ENCODE measurements at regions not wholly inside any gene's neighbourhood (a gene's known extent, or its start where the extent isn't known, plus 50 kb on each side); places are given as distances from the start of the nearest gene placed in this dataset.

DNA sequence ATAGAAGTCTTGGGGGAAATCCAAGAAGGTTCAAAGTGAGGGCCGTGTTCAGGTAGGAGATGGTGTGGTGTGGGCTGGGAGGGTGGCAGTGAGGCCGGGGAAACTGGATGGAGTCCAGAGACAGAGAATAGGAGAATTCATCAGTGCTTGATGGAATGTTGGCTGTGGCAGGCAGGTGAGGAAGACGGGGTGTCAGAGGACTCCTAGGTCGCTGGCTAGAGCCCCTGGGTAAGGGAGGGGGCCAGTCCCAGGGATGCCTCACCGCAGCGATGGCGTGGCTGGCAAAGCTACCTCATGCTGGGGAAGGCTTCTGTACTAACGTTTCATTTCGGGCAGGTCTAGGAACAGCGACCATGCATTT is 373.0 kb downstream of the RPS24 start:
- ATAC-seq (no peak), DNase-seq (no peak)
- Histone ChIP-seq H3K4me1 (peaks cover 0 to 20% of the 10 kb centered on the region in 2 donors), H3K27me3 (peaks cover 0 to 26% of the 10 kb centered on the region in 2 donors), H3K9me3 (no peaks in the 10 kb centered on the region), H3K27ac (no peak overlapping the region), H3K36me3 (no peaks in the 10 kb centered on the region), H3K4me3 (peak overlapping the region; percentile 15 to 20)
- TF ChIP-seq, protein P1, sequence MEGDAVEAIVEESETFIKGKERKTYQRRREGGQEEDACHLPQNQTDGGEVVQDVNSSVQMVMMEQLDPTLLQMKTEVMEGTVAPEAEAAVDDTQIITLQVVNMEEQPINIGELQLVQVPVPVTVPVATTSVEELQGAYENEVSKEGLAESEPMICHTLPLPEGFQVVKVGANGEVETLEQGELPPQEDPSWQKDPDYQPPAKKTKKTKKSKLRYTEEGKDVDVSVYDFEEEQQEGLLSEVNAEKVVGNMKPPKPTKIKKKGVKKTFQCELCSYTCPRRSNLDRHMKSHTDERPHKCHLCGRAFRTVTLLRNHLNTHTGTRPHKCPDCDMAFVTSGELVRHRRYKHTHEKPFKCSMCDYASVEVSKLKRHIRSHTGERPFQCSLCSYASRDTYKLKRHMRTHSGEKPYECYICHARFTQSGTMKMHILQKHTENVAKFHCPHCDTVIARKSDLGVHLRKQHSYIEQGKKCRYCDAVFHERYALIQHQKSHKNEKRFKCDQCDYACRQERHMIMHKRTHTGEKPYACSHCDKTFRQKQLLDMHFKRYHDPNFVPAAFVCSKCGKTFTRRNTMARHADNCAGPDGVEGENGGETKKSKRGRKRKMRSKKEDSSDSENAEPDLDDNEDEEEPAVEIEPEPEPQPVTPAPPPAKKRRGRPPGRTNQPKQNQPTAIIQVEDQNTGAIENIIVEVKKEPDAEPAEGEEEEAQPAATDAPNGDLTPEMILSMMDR (IDR thresholded peaks at IDR 0.05): no peak
- intact Hi-C loops (cut with DNase I): no loop called here

DNA sequence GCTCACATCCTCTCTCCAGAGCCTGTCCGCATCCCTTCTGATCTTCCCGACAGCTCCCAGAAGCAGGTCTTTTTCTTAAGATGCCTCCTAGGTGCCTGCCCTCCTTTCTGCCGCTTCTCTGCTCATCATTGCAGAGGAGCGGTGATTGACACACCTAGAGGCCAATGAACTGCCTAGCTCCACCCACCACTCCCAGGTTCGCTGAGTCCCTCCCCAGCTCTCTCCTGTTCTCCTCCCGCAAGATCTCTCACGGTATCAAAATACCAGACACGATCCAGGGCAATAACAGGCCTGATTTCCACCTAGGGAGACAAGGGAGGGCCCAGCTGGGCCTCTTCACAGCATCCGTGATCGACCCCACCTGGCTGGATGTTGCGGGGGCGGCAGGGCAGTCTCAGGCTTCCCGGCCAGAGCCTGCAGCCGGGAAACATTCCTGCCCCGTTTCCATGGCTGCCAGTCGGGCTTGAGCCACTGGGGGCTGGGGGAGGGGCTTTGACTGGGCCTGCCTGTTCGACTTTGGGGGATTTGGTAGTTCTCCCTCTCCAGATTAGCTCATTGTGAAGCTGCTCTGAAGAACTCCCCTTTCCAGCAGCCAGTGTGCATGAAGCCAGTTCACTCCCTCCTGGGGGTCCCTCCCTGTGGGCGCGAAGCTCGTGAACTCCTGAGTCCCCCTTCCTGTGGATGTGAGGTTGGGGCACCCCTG is 373.5 kb downstream of the RPS24 start:
- Histone ChIP-seq H3K4me1 (peaks cover 0 to 20% of the 10 kb centered on the region in 2 donors), H3K27ac (no peak overlapping the region), H3K4me3 (peak overlapping the region; percentile 15 to 20)

DNA sequence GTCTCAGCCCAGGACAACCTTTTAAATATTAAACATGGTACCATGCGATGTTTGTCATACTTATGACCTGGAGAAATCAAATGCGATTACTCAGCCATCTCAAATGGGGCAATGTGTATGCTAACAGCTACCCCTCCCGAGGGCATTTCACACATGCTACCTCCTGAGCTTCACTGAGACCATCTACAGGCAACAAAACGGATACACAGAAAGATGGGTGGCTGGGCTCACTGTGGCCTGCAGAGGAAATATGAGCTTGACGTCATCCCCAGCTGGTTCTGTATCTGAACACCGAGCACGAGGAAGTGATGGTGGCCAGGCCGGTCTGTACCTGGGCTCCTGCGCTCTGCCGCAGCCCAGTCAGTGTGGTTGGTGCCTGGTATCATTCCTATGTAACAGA is 374.3 kb downstream of the RPS24 start:
- TF ChIP-seq, protein P1 (IDR thresholded peaks at IDR 0.05): no peak
- no peaks in the 10 kb centered on the region for H3K36me3 ChIP-seq
- H3K4me3 ChIP-seq: no peak overlapping the region
- peaks cover 0 to 20% of the 10 kb centered on the region in 2 donors for H3K4me1 ChIP-seq
- H3K27me3 ChIP-seq: peaks cover 0 to 26% of the 10 kb centered on the region in 2 donors
- ATAC-seq: no peak
- DNase-seq: no peak
- no peaks in the 10 kb centered on the region for H3K9me3 ChIP-seq
- intact Hi-C loops (cut with DNase I): no loop called here
- H3K27ac ChIP-seq: peak overlapping the region in 1 of 2 donors; percentile 64

More for the DNA sequence above, 373.5 kb downstream of the RPS24 start:
- no peaks in the 10 kb centered on the region for H3K9me3 ChIP-seq
- H3K27me3 ChIP-seq: peaks cover 0 to 26% of the 10 kb centered on the region in 2 donors
- DNase-seq (peak; percentile 80 to 93 (median 90)), ATAC-seq (peak; percentile 94)
- intact Hi-C loops (cut with DNase I): no loop called here
- no peaks in the 10 kb centered on the region for H3K36me3 ChIP-seq
- TF ChIP-seq, protein P1 (IDR thresholded peaks at IDR 0.05): no peak

DNA sequence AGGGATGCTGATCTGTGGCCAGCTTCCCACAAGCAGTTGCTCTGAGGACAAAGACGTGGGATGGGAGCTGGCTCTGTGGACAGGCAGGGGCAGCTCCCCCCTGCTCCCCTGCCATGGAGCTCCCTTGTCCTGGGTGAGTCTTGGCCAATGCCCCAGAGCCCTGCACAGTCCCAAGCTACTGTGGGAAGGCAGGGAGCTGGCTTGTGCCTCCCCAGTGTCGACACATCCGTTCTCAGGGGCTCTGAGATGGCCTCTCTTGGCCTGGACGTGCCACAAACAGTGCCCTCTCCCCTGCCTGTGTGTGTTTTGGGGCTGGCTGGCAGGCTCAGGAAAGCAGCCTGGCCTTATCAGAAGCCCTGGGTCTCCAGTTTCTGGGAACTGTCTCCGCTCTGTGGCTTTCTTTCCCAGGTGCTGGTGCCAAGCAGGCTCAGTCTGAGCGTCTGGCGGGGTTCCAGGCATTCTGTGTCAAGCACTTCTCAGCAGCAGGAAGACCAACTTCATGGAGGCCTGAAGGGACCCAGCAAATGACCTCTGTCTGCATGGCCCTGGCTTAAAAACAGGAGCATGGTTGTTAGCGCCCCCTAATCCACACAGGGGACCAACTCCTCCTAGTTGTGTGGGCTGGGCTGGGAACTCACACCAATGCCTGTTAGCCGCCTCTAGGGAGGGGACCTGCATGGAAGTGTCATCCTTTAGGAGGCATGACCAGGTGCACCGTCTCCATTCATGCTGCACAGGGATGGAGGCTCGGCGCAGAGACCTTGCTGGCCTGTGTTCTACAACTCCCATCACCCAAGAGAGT is 375.2 kb downstream of the RPS24 start:
- TF ChIP-seq, protein P1 (IDR thresholded peaks at IDR 0.05): no peak
- H3K4me3 ChIP-seq: no peak overlapping the region
- ATAC-seq (peak; percentile 71), DNase-seq (peak; percentile 50 to 87 (median 84))
- intact Hi-C loops (cut with DNase I): no loop called here
- H3K36me3 ChIP-seq: no peaks in the 10 kb centered on the region
- no peaks in the 10 kb centered on the region for H3K9me3 ChIP-seq
- peak overlapping the region; percentile 36 to 64 for H3K27ac ChIP-seq
- H3K27me3 ChIP-seq: peaks cover 0 to 26% of the 10 kb centered on the region in 2 donors
- H3K4me1 ChIP-seq: peaks cover 0 to 20% of the 10 kb centered on the region in 2 donors

Measured in left lung (tissue), 4 donors.